ENCODE measurements at regions not wholly inside any gene's neighbourhood (a gene's known extent, or its start where the extent isn't known, plus 50 kb on each side); places are given as distances from the start of the nearest gene placed in this dataset.

- TF ChIP-seq POLR2A (IDR thresholded peaks at IDR 0.05), result no peak
- TF ChIP-seq, protein P1, sequence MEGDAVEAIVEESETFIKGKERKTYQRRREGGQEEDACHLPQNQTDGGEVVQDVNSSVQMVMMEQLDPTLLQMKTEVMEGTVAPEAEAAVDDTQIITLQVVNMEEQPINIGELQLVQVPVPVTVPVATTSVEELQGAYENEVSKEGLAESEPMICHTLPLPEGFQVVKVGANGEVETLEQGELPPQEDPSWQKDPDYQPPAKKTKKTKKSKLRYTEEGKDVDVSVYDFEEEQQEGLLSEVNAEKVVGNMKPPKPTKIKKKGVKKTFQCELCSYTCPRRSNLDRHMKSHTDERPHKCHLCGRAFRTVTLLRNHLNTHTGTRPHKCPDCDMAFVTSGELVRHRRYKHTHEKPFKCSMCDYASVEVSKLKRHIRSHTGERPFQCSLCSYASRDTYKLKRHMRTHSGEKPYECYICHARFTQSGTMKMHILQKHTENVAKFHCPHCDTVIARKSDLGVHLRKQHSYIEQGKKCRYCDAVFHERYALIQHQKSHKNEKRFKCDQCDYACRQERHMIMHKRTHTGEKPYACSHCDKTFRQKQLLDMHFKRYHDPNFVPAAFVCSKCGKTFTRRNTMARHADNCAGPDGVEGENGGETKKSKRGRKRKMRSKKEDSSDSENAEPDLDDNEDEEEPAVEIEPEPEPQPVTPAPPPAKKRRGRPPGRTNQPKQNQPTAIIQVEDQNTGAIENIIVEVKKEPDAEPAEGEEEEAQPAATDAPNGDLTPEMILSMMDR (IDR thresholded peaks at IDR 0.05), result no peak
- TF ChIP-seq POLR2AphosphoS5 (IDR thresholded peaks at IDR 0.05; ENCODE audit: insufficient read depth in 1 of 2, low read depth in 1 of 2), result no peak
Measured at GRCh38 chr7:110253093-110253492, 837.8 kb upstream of the LRRN3 start.
